T-helper 2 cell treated with Interferon-gamma antibody and Interleukin-4, amounts not matched to agents 5 μg/mL and 100 μg/mL, for 36 hours (primary cell): ENCODE measurements at regions not wholly inside any gene's neighbourhood (a gene's known extent, or its start where the extent isn't known, plus 50 kb on each side); places are given as distances from the start of the nearest gene placed in this dataset.

Source experiments
- DNase-seq: peaks from one replicate; pipeline ENCODE4 v3.0.0; 2021; ENCODE audit warnings: low spot score
- H3K27ac Mint-ChIP-seq: one replicate; pipeline ENCODE4 v1.8.0; 2021; ENCODE audit warnings: mild to moderate bottlenecking, mixed read lengths
- H3K27me3 Mint-ChIP-seq: one replicate; pipeline ENCODE4 v1.8.0; 2021; ENCODE audit warnings: low read depth, mixed read lengths
- H3K36me3 Mint-ChIP-seq: one replicate; pipeline ENCODE4 v1.8.0; 2021; ENCODE audit warnings: low read depth, mixed read lengths
- H3K4me1 Mint-ChIP-seq: one replicate; pipeline ENCODE4 v1.8.0; 2021; ENCODE audit warnings: low read depth, mixed read lengths
- H3K4me3 Mint-ChIP-seq: one replicate; pipeline ENCODE4 v1.8.0; 2022; ENCODE audit warnings: mild to moderate bottlenecking, moderate library complexity, mixed read lengths
- H3K9me3 Mint-ChIP-seq: one replicate; pipeline ENCODE4 v1.8.0; 2021; ENCODE audit warnings: mixed read lengths

DNA sequence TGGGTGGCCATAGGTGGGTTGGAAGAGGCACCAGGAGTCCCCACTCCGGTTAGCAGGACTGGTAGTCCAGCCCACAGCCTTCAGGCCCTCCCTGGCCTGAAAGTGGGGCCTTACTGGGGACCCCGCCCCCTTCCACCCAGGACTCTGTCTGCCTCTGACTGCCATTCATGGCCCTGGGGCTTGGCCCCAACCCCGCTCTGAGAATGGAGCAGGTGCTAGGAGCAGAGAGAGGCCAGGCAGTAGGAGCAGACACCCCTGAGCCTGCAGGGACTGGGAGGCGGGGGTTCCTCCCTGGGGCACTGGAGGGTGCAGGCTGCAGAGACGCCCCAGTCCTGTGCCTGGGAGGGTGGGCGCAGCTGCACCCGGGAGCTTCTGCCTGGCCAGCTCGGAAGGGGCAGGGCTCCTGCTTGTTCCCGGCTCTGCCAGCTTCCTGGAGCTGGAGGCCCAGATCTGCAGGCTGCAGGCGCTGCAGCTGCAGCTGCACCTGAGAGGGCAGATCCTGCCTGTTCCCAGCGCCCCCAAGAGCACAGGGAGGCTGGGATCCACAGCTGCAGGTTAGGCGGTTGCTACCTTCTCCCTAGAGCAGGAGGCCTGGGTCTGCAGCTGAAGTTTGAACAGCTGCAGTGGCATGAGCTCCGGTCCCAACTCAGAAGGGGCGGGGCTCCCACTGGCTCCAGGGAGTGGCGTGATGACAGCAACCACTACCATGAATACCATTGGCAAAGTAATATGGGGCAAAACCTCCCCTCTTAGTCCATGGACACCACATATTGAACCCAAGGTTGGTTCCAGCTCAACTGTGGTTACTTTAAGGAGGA, 194.7 kb downstream of the SQOR start:
- Mint-ChIP-seq H3K27me3 (no peaks in the 10 kb centered on the region), H3K4me3 (no peak overlapping the region), H3K27ac (no peak overlapping the region), H3K36me3 (no peaks in the 10 kb centered on the region), H3K4me1 (no peaks in the 10 kb centered on the region), H3K9me3 (peaks cover 4% of the 10 kb centered on the region)
- no peak for DNase-seq

DNA sequence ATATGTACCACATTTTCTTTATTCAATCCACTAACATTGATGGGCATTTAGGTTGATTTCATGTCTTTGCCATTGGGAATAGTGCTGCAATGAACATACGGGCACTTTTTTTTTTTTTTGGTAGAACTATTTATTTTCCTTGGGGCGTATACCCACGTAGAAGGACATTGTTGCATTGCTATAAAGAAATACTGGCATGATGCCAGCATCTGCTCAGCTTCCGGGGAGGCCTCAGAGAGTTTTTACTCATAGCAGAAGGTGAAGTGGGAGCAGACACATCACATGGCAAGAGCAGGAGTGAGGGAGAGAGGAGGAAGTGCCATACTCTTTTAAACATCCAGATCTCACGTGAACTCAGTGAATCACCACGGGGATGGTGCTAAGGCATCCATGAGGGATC, 197.0 kb downstream of the SQOR start:
- H3K36me3 Mint-ChIP-seq: no peaks in the 10 kb centered on the region
- H3K27me3 Mint-ChIP-seq: no peaks in the 10 kb centered on the region
- H3K9me3 Mint-ChIP-seq: peaks cover 4% of the 10 kb centered on the region
- H3K27ac Mint-ChIP-seq: no peak overlapping the region
- no peak overlapping the region for H3K4me3 Mint-ChIP-seq
- no peaks in the 10 kb centered on the region for H3K4me1 Mint-ChIP-seq
- DNase-seq: no peak

DNA sequence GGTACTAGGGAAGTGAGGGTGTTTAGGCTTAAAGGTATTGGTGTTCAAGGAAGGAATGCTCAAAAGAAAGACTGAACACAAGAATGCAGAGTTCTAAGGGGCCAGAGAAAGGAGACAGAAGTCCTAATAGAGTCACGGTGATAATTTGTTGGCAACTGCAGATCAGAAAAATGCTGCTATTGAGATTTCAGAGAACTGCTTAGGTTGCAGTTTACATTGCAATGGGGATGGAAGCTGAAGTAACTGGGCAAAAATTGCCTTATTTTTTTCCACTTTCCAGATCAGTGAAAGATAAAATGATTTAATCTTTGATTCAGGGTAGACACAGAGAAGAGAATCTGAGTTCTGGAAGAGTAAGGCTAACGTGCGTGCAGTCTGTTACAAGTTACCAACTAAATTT, 199.8 kb downstream of the SQOR start:
- Mint-ChIP-seq H3K4me3 (no peak overlapping the region), H3K9me3 (peaks cover 4% of the 10 kb centered on the region), H3K27me3 (no peaks in the 10 kb centered on the region), H3K36me3 (no peaks in the 10 kb centered on the region), H3K4me1 (no peaks in the 10 kb centered on the region), H3K27ac (no peak overlapping the region)
- DNase-seq: no peak

DNA sequence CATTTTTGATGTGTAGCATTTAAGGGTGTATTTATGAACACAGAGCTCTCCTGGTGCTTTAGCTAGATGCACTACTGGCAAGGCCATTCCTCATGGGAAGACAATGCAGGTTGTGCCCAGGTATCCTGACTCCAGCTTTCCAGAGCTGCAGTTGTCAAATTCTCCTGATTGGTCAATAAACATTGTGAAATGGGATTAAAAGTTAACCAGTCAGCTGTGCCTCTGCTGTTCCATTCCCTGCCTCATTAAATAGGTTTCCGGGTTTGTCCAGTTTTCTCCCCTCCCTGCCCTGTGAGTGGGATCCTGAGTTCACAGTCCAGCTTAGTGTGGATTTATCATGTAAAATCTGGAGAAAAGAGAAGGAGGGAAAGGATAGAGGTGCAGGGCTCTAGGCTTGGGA, 207.3 kb downstream of the SQOR start:
- Mint-ChIP-seq H3K4me1 (no peaks in the 10 kb centered on the region), H3K9me3 (no peaks in the 10 kb centered on the region), H3K27ac (no peak overlapping the region), H3K27me3 (no peaks in the 10 kb centered on the region), H3K4me3 (no peak overlapping the region), H3K36me3 (no peaks in the 10 kb centered on the region)
- no peak for DNase-seq

DNA sequence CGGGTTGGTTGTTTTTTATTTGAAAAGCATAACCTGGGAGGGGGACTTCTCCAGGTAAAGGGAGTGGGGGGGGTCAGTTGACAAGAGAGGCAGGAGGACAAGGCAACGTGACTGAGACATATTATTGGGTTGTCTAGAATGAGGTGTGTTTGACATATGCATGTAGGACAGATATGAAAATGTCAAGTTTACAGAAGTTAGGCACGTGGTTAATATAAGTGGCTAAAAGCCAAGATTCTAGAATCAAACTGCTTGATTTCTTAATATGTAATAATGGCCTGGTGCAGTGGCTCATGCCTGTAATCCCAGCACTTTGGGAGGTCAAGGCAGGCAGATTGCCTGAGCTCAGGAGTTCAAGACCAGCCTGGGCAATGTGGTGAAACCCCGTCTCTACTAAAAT, 212.8 kb downstream of the SQOR start:
- peaks cover 8% of the 10 kb centered on the region for H3K9me3 Mint-ChIP-seq
- no peak for DNase-seq
- H3K4me1 Mint-ChIP-seq: no peaks in the 10 kb centered on the region
- H3K36me3 Mint-ChIP-seq: no peaks in the 10 kb centered on the region
- H3K27ac Mint-ChIP-seq: no peak overlapping the region
- H3K4me3 Mint-ChIP-seq: no peak overlapping the region
- no peaks in the 10 kb centered on the region for H3K27me3 Mint-ChIP-seq

DNA sequence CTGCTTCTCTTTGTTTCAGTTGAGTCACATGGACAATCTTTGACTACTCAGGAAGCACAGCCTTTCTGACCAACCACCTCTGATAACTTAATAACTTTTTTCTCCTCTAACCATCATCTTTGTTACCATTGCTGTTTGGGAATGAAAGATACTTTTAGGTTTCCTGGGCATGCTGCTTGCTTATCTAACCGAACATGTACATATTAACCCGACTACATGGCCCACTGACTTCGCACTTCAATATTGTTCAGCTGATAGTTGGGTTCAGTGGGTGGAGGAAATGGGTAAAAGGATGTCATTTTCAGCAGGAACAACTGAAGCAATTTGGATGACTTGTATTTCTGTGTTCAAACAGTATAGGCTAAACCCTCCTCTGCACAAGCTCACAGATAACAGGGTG, 214.3 kb downstream of the SQOR start:
- H3K27me3 Mint-ChIP-seq: no peaks in the 10 kb centered on the region
- no peaks in the 10 kb centered on the region for H3K36me3 Mint-ChIP-seq
- no peaks in the 10 kb centered on the region for H3K4me1 Mint-ChIP-seq
- no peak overlapping the region for H3K27ac Mint-ChIP-seq
- no peak overlapping the region for H3K4me3 Mint-ChIP-seq
- H3K9me3 Mint-ChIP-seq: peaks cover 8% of the 10 kb centered on the region
- DNase-seq: no peak

DNA sequence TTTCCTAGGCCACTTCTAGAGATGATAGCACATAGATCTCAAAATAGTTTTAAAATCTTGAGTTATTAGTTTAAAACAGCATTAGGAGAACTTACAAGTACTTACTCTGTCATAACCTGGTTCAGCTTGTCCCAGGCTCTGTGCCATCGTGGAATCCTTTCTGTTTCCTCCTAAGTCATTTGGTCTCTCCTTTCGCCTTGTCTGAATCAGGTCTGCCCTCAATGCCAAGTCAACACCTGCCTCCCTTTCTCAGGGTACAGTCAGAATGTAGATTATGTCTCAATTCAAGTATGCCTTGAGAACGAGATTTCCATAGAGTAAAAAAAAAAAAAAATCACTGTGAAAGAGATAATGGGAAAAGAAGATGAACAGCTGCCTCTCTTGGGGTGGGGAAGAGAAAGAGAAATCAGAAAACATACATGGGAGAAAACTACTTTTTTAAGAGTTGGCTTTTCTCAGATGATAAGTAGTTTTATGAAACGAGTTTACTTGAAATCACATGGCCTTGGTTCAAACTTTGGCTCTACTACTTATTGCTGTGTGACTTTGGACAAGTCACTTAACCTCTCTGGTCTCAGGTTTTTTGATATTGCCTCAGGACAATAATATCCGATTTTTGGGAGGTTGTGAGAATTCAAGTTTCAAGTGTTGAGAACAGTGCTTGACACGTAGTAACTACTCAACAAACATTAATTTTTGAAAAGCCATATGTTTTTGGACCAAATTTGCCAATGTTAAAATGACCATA, 219.8 kb downstream of the SQOR start:
- H3K4me3 Mint-ChIP-seq: no peak overlapping the region
- H3K27me3 Mint-ChIP-seq: no peaks in the 10 kb centered on the region
- no peak overlapping the region for H3K27ac Mint-ChIP-seq
- H3K36me3 Mint-ChIP-seq: no peaks in the 10 kb centered on the region
- H3K9me3 Mint-ChIP-seq: peaks cover 5% of the 10 kb centered on the region
- no peaks in the 10 kb centered on the region for H3K4me1 Mint-ChIP-seq
- DNase-seq: no peak

DNA sequence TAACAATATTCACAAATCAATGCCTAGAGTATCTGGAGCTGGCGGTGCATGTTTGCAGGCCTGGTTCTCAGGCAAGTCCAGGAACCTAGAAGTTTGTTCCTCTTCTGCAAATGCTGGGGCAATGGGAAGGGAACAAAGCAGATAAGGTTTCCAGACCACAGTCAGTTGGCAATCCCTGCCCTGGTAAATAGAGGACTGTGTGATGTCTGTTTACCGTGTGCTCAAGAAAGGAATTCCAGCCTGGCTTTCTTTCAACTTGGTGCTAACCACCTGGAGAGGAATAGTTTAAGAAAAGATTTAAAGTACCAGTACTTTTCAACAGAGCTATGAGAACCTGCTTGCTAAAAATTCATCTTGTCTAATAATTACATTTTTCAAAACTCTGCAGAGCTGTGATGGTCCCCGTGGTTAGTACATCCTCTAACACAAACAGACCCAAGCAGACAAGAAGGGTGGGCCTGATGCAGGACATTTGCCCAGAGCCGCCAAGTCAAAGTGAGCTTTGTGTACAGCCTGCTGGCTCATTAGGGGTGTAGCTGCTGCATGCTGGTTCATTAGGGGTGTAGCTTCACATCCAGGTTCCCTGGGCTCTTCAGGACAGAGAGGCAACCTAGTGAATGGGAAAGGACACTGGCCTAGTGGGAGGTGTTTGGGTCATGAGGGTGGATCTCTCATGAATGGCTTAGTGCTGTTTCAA, 220.5 kb downstream of the SQOR start:
- Mint-ChIP-seq H3K4me3 (no peak overlapping the region), H3K27me3 (no peaks in the 10 kb centered on the region), H3K4me1 (no peaks in the 10 kb centered on the region), H3K36me3 (no peaks in the 10 kb centered on the region), H3K27ac (no peak overlapping the region), H3K9me3 (peaks cover 1% of the 10 kb centered on the region)
- DNase-seq: no peak

DNA sequence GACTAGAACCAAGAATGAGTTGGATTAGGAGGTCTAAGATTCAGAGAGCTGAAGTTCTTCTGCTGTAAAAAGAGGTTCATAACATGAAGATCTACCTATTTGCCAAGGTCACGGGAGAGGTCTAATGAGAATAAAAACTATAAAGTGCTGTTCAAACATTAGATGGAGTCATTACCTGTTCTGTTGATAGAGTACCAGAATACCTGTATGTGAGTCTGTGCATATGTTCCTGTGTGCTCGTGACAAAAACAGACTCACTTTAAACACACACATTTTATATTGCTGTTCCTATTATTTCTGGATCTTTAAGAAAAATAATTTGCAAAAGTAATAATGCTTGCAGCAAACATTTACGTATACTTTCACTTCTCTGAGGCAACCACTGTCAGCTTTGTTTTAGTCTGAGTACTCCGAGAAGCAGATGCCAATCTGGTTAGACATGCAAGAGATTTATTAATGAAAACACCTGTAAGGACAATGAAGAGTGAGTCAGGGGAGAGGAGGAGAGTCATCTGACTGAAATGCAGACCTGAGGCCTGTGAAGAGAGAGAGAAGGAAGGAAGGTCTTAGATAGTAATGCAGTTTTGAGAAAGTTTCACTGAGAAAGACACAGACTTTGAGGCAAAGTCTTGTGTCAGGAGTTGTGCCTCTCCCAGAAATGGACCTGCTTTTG, 221.2 kb downstream of the SQOR start:
- Mint-ChIP-seq H3K27ac (no peak overlapping the region), H3K9me3 (no peaks in the 10 kb centered on the region), H3K4me1 (no peaks in the 10 kb centered on the region), H3K4me3 (no peak overlapping the region), H3K27me3 (no peaks in the 10 kb centered on the region), H3K36me3 (no peaks in the 10 kb centered on the region)
- DNase-seq: no peak

DNA sequence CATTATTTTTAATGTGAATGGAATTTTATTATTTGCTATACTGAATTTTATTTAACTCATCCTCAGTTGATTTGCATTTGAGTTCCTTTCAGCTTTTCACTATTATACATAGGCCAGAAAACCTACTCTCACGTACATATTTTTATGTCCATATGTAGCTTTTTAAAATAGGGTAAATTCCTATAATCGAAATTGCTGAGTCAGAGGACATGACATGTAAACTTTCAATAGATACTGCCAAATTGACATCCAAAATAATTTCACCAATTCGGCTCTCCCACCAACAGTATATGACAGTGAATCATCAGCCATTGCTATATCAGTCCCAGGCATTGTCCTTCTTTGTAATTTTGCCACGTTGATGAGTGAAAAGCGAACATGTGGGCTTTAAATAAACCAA, 222.5 kb downstream of the SQOR start:
- Mint-ChIP-seq H3K36me3 (no peaks in the 10 kb centered on the region), H3K9me3 (no peaks in the 10 kb centered on the region), H3K27me3 (no peaks in the 10 kb centered on the region), H3K4me1 (no peaks in the 10 kb centered on the region), H3K4me3 (no peak overlapping the region), H3K27ac (no peak overlapping the region)
- no peak for DNase-seq

DNA sequence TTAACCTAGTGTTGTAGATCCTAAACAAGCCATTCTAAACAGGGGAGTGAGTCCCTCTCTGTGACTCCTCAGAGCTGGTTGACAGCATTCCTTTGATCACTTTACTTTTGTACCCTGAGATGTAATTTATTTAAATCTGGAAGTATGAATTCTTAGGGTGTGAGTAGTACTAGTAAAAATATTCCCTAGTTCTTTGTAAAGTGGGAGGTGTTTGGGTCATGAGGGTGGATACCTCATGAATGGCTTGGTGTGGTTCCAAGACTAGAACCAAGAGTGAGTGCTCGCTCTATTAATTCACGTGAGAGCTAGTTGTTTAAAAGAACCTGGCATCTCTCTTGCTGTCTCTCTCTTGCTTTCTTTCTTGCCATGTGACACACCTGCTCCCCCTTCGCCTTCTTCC, 223.7 kb downstream of the SQOR start:
- DNase-seq: no peak
- no peaks in the 10 kb centered on the region for H3K36me3 Mint-ChIP-seq
- no peaks in the 10 kb centered on the region for H3K4me1 Mint-ChIP-seq
- no peak overlapping the region for H3K27ac Mint-ChIP-seq
- no peaks in the 10 kb centered on the region for H3K27me3 Mint-ChIP-seq
- H3K9me3 Mint-ChIP-seq: no peaks in the 10 kb centered on the region
- no peak overlapping the region for H3K4me3 Mint-ChIP-seq

DNA sequence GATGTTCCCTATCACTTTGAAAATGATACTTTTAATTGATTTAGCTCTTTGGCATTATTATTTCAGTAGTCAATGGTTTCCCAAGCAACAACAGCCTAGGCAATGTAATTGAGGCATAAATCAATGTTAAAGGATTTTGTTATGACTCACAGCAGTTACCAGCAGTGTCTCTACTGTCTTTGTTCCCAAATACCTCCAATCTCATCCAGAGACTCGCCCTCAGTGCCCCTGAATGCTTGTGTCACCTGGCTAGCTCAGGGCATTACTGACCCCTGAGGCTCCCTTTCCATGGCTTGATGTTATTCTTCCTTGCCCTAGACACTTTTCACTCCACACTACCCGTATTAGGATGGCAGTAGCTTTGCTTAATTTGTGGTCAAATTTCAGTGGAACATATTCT, 227.2 kb downstream of the SQOR start:
- H3K4me3 Mint-ChIP-seq: no peak overlapping the region
- H3K27me3 Mint-ChIP-seq: no peaks in the 10 kb centered on the region
- no peak overlapping the region for H3K27ac Mint-ChIP-seq
- no peaks in the 10 kb centered on the region for H3K9me3 Mint-ChIP-seq
- H3K36me3 Mint-ChIP-seq: no peaks in the 10 kb centered on the region
- no peaks in the 10 kb centered on the region for H3K4me1 Mint-ChIP-seq
- no peak for DNase-seq

DNA sequence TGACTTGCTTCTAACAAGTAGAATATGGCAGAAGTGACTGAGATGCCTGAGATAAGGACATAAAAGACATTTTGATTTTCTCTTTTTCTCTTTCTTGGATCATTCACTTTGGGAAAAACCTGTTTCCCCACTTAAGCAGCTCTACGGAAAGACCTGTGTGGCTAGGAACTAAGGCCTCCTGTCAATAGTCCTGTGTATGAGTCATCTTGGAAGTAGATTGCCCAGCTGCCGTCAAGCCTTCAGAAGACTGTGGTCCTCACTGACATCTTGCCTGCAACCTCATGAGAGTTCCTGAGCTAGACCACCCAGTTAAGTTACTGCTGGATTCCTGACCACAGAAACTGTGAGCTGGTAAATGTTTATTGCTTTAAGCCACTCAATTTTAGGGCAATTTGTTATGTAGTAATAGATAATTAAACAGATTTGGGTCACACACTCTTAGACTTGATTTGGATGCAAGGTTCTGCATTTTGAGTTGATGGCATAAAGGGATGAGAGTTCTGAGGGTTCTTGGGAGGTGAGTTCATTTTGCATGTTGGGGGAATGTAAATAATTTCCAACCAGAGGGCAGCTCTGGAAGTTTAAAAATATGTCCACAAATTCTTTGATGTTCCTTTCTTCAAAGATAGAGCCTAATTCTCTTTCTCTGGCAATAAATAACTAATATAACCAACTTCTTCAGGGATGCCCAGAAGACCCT, 229.2 kb downstream of the SQOR start:
- no peak for DNase-seq
- Mint-ChIP-seq H3K9me3 (no peaks in the 10 kb centered on the region), H3K4me1 (no peaks in the 10 kb centered on the region), H3K4me3 (no peak overlapping the region), H3K27me3 (no peaks in the 10 kb centered on the region), H3K27ac (no peak overlapping the region), H3K36me3 (no peaks in the 10 kb centered on the region)
